Panc1 (cell line): ENCODE measurements at regions not wholly inside any gene's neighbourhood (a gene's known extent, or its start where the extent isn't known, plus 50 kb on each side); places are given as distances from the start of the nearest gene placed in this dataset.

Experiments
- ATAC-seq: fragments of 200-7000 bp; cut with Tn5 transposase; 2 replicates; pipeline ENCODE4 v1.9.1; 2020; ENCODE audit warnings: mild to moderate bottlenecking, moderate library complexity
- BruUV-seq: library from RNA; stranded (reverse); fragments of 400-500 nt; replicated peaks from 2 replicates; lab custom pipeline; 2021; lab: Mats Ljungman, UMichigan
- CTCF ChIA-PET: fragments of 300-600 bp; sonication (Branson Sonifier 250); formaldehyde crosslinking; loops from one replicate; lab custom pipeline; 2022; ENCODE audit warnings: antibody characterized with exemption; lab: Charles Lee
- POLR2A ChIA-PET: fragments of 300-600 bp; sonication (Branson Sonifier 250); formaldehyde crosslinking; loops from one replicate; lab custom pipeline; 2022; ENCODE audit warnings: antibody characterized with exemption; lab: Charles Lee
- DNase-seq: peaks from one replicate; pipeline ENCODE4 v3.0.0-alpha.2; 2010; ENCODE audit warnings: low read depth, low spot score
- H3K27ac ChIP-seq: 2 replicates; pipeline ENCODE4 v1.5.1; 2011; ENCODE audit warnings: mild to moderate bottlenecking, low read length, inconsistent platforms
- H3K27me3 ChIP-seq: fragments of 200-500 bp; sonication (Bioruptor generic); 2 replicates; pipeline ENCODE4 v1.6.0; 2014; ENCODE audit warnings: low read length, inconsistent platforms; ENCODE audit not compliant: control insufficient read depth, insufficient read depth
- H3K36me3 ChIP-seq: fragments of 200-500 bp; sonication (Bioruptor generic); 2 replicates; pipeline ENCODE4 v1.5.1; 2014; ENCODE audit warnings: inconsistent platforms, mild to moderate bottlenecking, low read length, moderate library complexity; ENCODE audit not compliant: control insufficient read depth, insufficient read depth
- H3K4me1 ChIP-seq: 2 replicates; pipeline ENCODE4 v1.5.1; 2011; ENCODE audit warnings: inconsistent platforms, mild to moderate bottlenecking, low read length, moderate library complexity; ENCODE audit not compliant: control insufficient read depth, insufficient read depth
- H3K4me3 ChIP-seq, 2 experiments: 2 replicates each; pipeline ENCODE4 v1.5.1; 2011 to 2012; ENCODE audit warnings: low read depth in 2 of 2, low read length in 2 of 2, mild to moderate bottlenecking in 2 of 2, inconsistent platforms in 1 of 2, moderate library complexity in 1 of 2
- H3K9me3 ChIP-seq: fragments of 200-500 bp; sonication (Bioruptor generic); 2 replicates; pipeline ENCODE4 v1.5.1; 2014; ENCODE audit warnings: low read depth, mild to moderate bottlenecking, inconsistent platforms, low read length, moderate library complexity; ENCODE audit not compliant: control insufficient read depth, insufficient read depth
- CTCF ChIP-seq: fragments of 450-650 bp; IDR thresholded peaks from 2 replicates; pipeline ENCODE4 v1.5.1; 2017; ENCODE audit warnings: mild to moderate bottlenecking
- POLR2AphosphoS5 ChIP-seq: IDR thresholded peaks from 2 replicates; pipeline ENCODE4 v1.6.1; 2012; ENCODE audit warnings: mild to moderate bottlenecking, low read depth, low read length, moderate library complexity
- REST ChIP-seq, 2 experiments: IDR thresholded peaks; 2 replicates each; pipeline ENCODE4 v1.6.1; 2011 to 2012; ENCODE audit warnings: low read depth in 2 of 2, control low read depth in 1 of 2, low read length in 1 of 2, mild to moderate bottlenecking in 1 of 2, moderate library complexity in 1 of 2; ENCODE audit not compliant: insufficient read depth in 1 of 2
- SIN3A ChIP-seq: IDR thresholded peaks from 2 replicates; pipeline ENCODE4 v1.6.1; 2012; ENCODE audit warnings: low read depth, mild to moderate bottlenecking, low read length, moderate library complexity, borderline replicate concordance; ENCODE audit not compliant: insufficient read depth
- TCF7L2 ChIP-seq: IDR thresholded peaks from 2 replicates; pipeline ENCODE4 v1.6.1; 2011; ENCODE audit warnings: mild to moderate bottlenecking, low read depth, low read length, inconsistent platforms
- in situ Hi-C: cut with HindIII; loops from 2 replicates; pipeline ENCODE4 v1.10.0; 2016; ENCODE audit warnings: low sequenced_read_pairs, low pct_unique_long_range_greater_than_20kb
- intact Hi-C: fragments of 100-400 bp; cut with micrococcal nuclease; formaldehyde crosslinking; loops from one replicate; pipeline ENCODE4 v1.10.0; 2022; ENCODE audit not compliant: unreplicated experiment

- Histone ChIP-seq H3K27ac (no peak overlapping the region), H3K27me3 (no peaks in the 10 kb centered on the region), H3K4me3 (no peak overlapping the region), H3K36me3 (no peaks in the 10 kb centered on the region), H3K4me1 (no peaks in the 10 kb centered on the region), H3K9me3 (no peaks in the 10 kb centered on the region)
- intact Hi-C loops: no loop called here
- ChIA-PET POLR2A (no interaction called here), CTCF (no interaction called here)
- ATAC-seq (no peak), DNase-seq (no peak)
- in situ Hi-C loops: no loop called here
- BruUV-seq: no TSS peak
- TF ChIP-seq SIN3A (no peak), TCF7L2 (no peak), POLR2AphosphoS5 (no peak), REST (IDR thresholded peaks at IDR 0.05; ENCODE audit: insufficient read depth in 1 of 2, low read depth in 2 of 2, low read length in 1 of 2) (no peak), CTCF (no peak)
Observed at GRCh38 chr12:41683513-41684240, 461.0 kb downstream of the GXYLT1 start.

GRCh38 chr12:41683023-41683422, 461.7 kb downstream of the GXYLT1 start:
- CTCF ChIA-PET: no interaction called here
- H3K4me1 ChIP-seq: no peaks in the 10 kb centered on the region
- BruUV-seq: no TSS peak

More at GRCh38 chr12:41683023-41683422, 461.7 kb downstream of the GXYLT1 start:
- intact Hi-C loops (no loop called here), in situ Hi-C loops (no loop called here)
- Histone ChIP-seq H3K36me3 (no peaks in the 10 kb centered on the region), H3K27ac (no peak overlapping the region), H3K4me3 (no peak overlapping the region), H3K9me3 (no peaks in the 10 kb centered on the region), H3K27me3 (no peaks in the 10 kb centered on the region)
- POLR2A ChIA-PET: no interaction called here
- TF ChIP-seq CTCF: no peak
- no peak for TF ChIP-seq POLR2AphosphoS5
- TF ChIP-seq TCF7L2: no peak
- TF ChIP-seq REST (IDR thresholded peaks at IDR 0.05; ENCODE audit: insufficient read depth in 1 of 2, low read depth in 2 of 2, low read length in 1 of 2): no peak
- TF ChIP-seq SIN3A: no peak
- ATAC-seq (no peak), DNase-seq (no peak)
